ENCODE measurements at regions not wholly inside any gene's neighbourhood (a gene's known extent, or its start where the extent isn't known, plus 50 kb on each side); places are given as distances from the start of the nearest gene placed in this dataset.

GRCh38 chr3:168497183-168497582 lies 401.5 kb upstream of the GOLIM4 start:
- TF ChIP-seq POLR2A (IDR thresholded peaks at IDR 0.05) (no peak), EP300 (IDR thresholded peaks at IDR 0.05) (no peak), CTCF (IDR thresholded peaks at IDR 0.05) (no peak)
- Histone ChIP-seq H3K9me3 (no peaks in the 10 kb centered on the region), H3K4me1 (ENCODE audit: insufficient read depth) (no peaks in the 10 kb centered on the region), H3K27me3 (no peaks in the 10 kb centered on the region), H3K36me3 (no peaks in the 10 kb centered on the region), H3K27ac (no peak overlapping the region), H3K4me3 (no peak overlapping the region)
- intact Hi-C loops (cut with DNase I), result no loop called here
- no peak for DNase-seq
- WGBS, 3 donors, result 9 to 18% (median 12%) methylated on average over 4 of the region's 4 CpGs

GRCh38 chr3:168495932-168496331 lies 400.2 kb upstream of the GOLIM4 start:
- Histone ChIP-seq H3K4me1 (ENCODE audit: insufficient read depth) (no peaks in the 10 kb centered on the region), H3K9me3 (no peaks in the 10 kb centered on the region), H3K27me3 (no peaks in the 10 kb centered on the region), H3K27ac (no peak overlapping the region), H3K36me3 (no peaks in the 10 kb centered on the region), H3K4me3 (no peak overlapping the region)
- WGBS, 3 donors, result 72 to 84% (median 74%) methylated on average over 2 of the region's 2 CpGs
- no peak for DNase-seq
- TF ChIP-seq CTCF (IDR thresholded peaks at IDR 0.05) (no peak), POLR2A (IDR thresholded peaks at IDR 0.05) (no peak), EP300 (IDR thresholded peaks at IDR 0.05) (no peak)
- intact Hi-C loops (cut with DNase I), result no loop called here

- Histone ChIP-seq H3K27me3 (no peaks in the 10 kb centered on the region), H3K27ac (no peak overlapping the region), H3K36me3 (no peaks in the 10 kb centered on the region), H3K9me3 (no peaks in the 10 kb centered on the region), H3K4me3 (no peak overlapping the region), H3K4me1 (ENCODE audit: insufficient read depth) (no peaks in the 10 kb centered on the region)
- 60 to 64% (median 61%) methylated on average over 2 of the region's 2 CpGs for WGBS, 3 donors
- no peak for DNase-seq
- intact Hi-C loops (cut with DNase I), result no loop called here
- TF ChIP-seq EP300 (IDR thresholded peaks at IDR 0.05) (no peak), POLR2A (IDR thresholded peaks at IDR 0.05) (no peak), CTCF (IDR thresholded peaks at IDR 0.05) (no peak)
Measured at GRCh38 chr3:168495270-168495669, 399.5 kb upstream of the GOLIM4 start.

GRCh38 chr3:168493412-168494205 lies 397.9 kb upstream of the GOLIM4 start:
- Histone ChIP-seq H3K9me3 (no peaks in the 10 kb centered on the region), H3K27me3 (no peaks in the 10 kb centered on the region), H3K4me1 (ENCODE audit: insufficient read depth) (no peaks in the 10 kb centered on the region), H3K4me3 (no peak overlapping the region), H3K36me3 (no peaks in the 10 kb centered on the region), H3K27ac (no peak overlapping the region)
- intact Hi-C loops (cut with DNase I), result no loop called here
- TF ChIP-seq EP300 (IDR thresholded peaks at IDR 0.05) (no peak), POLR2A (IDR thresholded peaks at IDR 0.05) (no peak), CTCF (IDR thresholded peaks at IDR 0.05) (no peak)
- DNase-seq, result no peak

All from ovary (tissue), 7 donors.